ENCODE measurements at regions not wholly inside any gene's neighbourhood (a gene's known extent, or its start where the extent isn't known, plus 50 kb on each side); places are given as distances from the start of the nearest gene placed in this dataset.
"Not testable (repeated sequence)": the region's sequence is repeated elsewhere in the genome, so short reads cannot be mapped to it uniquely, and the experiment has no call there.

- H2BK20ac ChIP-seq (ENCODE audit: low read length); H3K4me2 ChIP-seq (ENCODE audit: insufficient read depth in 1 of 2, low read depth in 2 of 2, low read length in 2 of 2); H4K20me1 ChIP-seq (replicated peaks in 1 of 2; ENCODE audit: control insufficient read depth in 1 of 2, insufficient read depth in 2 of 2, low read length in 2 of 2); H3K79me1 ChIP-seq (ENCODE audit: low read depth, low read length); H4K91ac ChIP-seq (replicated peaks; ENCODE audit: insufficient read length, low read length); H3K9me3 ChIP-seq (ENCODE audit: insufficient read depth in 2 of 2, low read depth in 1 of 2, low read length in 1 of 2); H2BK5ac ChIP-seq (ENCODE audit: low read depth, low read length); H3K23me2 ChIP-seq (ENCODE audit: low read depth, low read length); H2BK120ac ChIP-seq (replicated peaks; ENCODE audit: low read depth, low read length); H3K56ac ChIP-seq (replicated peaks; ENCODE audit: insufficient read length, low read depth, low read length); H2BK12ac ChIP-seq (ENCODE audit: low read depth, low read length); H3K27me3 ChIP-seq (replicated peaks in 1 of 4; ENCODE audit: control insufficient read depth in 3 of 4, extremely low read depth in 1 of 4, insufficient read depth in 3 of 4, low read length in 3 of 4); POLR2A ChIA-PET (ENCODE audit: partially characterized antibody); H4K5ac ChIP-seq (ENCODE audit: insufficient read length, low read depth, low read length); H2BK15ac ChIP-seq (ENCODE audit: low read length); H2AFZ ChIP-seq (ENCODE audit: low read length); CTCF ChIA-PET (ENCODE audit: partially characterized antibody); FAIRE-seq; H3K36me3 ChIP-seq (ENCODE audit: control insufficient read depth in 2 of 4, insufficient read depth in 4 of 4, low read length in 3 of 4); H3K4me3 ChIP-seq (ENCODE audit: extremely low read depth in 1 of 4, insufficient read depth in 2 of 4, low read depth in 3 of 4, low read length in 4 of 4); H3K4ac ChIP-seq (replicated peaks; ENCODE audit: insufficient read length, low read depth, low read length); H3K9ac ChIP-seq (replicated peaks in 1 of 4; ENCODE audit: extremely low read depth in 1 of 4, low read depth in 3 of 4, low read length in 3 of 4); H2AK5ac ChIP-seq (ENCODE audit: low read depth, low read length); H3K79me2 ChIP-seq (ENCODE audit: control insufficient read depth in 1 of 2, insufficient read depth in 2 of 2, low read length in 2 of 2); H3K23ac ChIP-seq (ENCODE audit: insufficient read length); H4K8ac ChIP-seq (ENCODE audit: extremely low read depth, insufficient read depth, low read length); H3K14ac ChIP-seq (ENCODE audit: insufficient read length); H3K27ac ChIP-seq (ENCODE audit: low read depth, low read length); H3K18ac ChIP-seq (ENCODE audit: extremely low read depth, low read length); H3K4me1 ChIP-seq (replicated peaks in 1 of 4; ENCODE audit: control insufficient read depth in 3 of 4, insufficient read depth in 4 of 4, low read length in 3 of 4): not testable (repeated sequence)
- no CpG with 5 or more reads among the region's 17 CpGs for WGBS, 2 experiments (ENCODE audit: extremely low coverage in 1 of 2, insufficient coverage in 1 of 2, insufficient read length in 1 of 2, insufficient replicate concordance in 2 of 2, low coverage in 1 of 2, low lambda C conversion rate in 2 of 2, missing lambda C conversion rate in 1 of 2)
- peak in 1 of 2 experiments; percentile 54 for DNase-seq (ENCODE audit: low read depth in 1 of 2, low spot score in 2 of 2)
Observed at GRCh38 chr18:28421950-28422349, 245.0 kb upstream of the CDH2 start.
